ENCODE measurements at regions not wholly inside any gene's neighbourhood (a gene's known extent, or its start where the extent isn't known, plus 50 kb on each side); places are given as distances from the start of the nearest gene placed in this dataset.
"Not testable (repeated sequence)": the region's sequence is repeated elsewhere in the genome, so short reads cannot be mapped to it uniquely, and the experiment has no call there.

DNA sequence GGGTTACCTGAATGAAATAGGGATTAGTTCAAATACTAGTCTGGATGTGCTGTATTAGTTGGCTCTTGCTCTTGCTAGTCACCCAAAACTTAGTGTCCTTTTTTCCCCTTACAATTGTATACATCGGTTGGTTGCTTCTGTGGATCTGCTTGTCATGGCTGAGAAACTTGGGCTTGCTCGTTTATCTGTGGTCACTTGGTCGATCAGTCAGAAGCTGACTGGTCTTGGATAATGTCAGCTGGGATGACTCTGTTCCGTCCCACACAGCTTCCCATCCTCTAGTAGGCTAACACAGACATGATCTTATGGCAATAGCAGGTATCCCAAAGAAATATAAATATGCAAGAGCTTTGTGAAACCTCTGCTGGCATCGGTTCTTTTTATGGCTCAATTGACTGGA is 807.4 kb downstream of the MAT2B start:
- no peak for DNase-seq (ENCODE audit: low read depth in 4 of 4, low spot score in 3 of 4)

DNA sequence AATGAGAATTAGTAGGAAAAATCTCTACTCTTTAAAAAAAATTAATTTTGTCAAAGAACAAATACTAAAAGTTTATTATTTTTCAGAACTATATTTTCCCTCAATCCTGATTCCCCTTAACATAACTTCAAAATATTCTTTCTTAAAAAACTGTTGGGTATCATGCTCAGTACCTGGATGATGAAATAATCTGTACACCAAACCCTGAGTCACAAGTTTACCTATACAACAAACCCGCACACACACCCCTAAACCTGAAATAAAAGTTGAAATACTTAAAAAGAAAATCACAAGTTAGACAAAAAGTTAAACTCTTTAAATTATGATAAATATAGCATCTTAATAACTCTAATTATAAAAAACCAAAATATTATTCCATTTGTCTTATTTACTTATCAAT is 812.3 kb downstream of the MAT2B start:
- DNase-seq (ENCODE audit: low read depth in 4 of 4, low spot score in 3 of 4), result no peak

DNA sequence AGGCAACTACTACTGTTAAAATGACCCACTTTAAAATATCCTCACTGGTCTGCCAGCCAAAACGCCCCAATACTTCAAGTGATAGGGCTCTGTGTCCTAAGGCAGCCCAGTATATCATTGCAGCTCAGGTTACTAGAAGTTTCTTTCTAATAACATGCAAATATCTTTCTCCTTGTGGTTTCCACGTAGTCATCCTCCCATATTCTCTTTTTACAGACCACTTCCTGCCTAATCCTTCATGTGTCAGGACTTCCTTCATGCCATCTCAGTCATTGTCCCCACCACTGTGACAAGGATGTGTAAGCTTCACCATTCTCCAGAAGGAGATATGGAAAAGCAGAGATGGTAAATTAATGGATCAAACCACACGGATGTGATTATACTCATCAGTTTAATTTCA is 813.7 kb downstream of the MAT2B start:
- no peak for DNase-seq (ENCODE audit: low read depth in 4 of 4, low spot score in 3 of 4)

DNA sequence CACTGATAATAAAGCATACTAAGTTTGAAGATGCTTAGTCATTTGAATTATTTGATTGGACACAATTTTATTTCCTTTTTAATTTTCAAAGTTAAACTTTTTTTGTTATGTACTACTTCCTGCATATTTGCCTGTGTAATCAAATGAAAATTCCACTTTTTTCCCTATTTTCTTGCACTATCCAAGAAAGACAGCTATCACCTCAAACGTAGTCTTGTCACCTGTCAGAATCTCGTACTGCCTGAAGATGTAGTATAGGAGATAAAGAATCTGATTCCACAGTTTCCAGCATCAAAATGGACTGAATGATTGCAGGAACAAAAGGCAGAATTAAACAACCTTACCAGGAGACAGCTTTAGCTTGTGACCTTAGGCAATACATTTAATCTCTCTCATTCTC is 818.8 kb downstream of the MAT2B start:
- no peak for DNase-seq (ENCODE audit: low read depth in 4 of 4, low spot score in 3 of 4)

DNA sequence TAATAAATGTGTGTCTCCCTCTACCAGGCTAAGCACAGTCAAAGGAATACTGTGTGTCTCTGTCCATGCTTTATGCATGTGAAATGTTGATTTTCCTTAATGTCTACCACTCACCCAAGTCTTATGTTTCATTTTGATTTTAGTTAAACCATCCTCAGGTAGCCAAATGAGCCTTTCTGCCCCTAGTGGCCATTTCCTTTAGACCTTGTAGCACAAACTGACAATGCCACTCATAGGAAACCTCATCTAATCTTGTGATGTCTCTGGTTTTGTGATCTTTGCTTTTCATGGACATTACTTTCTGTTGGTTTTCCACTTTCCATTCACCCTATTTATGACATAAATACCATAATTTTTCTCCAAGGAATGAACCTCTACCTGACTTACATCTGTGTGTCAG is 820.8 kb downstream of the MAT2B start:
- no peak for DNase-seq (ENCODE audit: low read depth in 4 of 4, low spot score in 3 of 4)

DNA sequence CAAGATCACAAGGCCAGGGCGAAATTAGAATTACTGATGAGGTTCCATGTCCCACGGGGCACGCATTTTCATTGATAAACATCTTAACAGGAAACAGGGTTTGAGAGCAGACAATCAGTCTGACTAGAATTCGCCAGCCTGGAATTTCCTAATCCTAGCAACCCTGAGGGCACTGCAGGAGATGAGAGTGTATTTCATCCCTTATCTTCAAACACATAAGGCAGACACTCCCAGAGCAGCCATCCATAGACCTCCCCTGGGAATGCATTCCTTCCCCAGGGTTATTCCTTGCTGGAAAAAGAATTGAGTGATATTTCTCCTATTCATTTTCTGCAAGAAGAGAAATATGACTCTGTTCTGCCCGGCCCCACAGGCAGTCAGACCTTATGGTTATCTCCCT is 821.7 kb downstream of the MAT2B start:
- DNase-seq (ENCODE audit: low read depth in 4 of 4, low spot score in 3 of 4), result not testable (repeated sequence)

DNA sequence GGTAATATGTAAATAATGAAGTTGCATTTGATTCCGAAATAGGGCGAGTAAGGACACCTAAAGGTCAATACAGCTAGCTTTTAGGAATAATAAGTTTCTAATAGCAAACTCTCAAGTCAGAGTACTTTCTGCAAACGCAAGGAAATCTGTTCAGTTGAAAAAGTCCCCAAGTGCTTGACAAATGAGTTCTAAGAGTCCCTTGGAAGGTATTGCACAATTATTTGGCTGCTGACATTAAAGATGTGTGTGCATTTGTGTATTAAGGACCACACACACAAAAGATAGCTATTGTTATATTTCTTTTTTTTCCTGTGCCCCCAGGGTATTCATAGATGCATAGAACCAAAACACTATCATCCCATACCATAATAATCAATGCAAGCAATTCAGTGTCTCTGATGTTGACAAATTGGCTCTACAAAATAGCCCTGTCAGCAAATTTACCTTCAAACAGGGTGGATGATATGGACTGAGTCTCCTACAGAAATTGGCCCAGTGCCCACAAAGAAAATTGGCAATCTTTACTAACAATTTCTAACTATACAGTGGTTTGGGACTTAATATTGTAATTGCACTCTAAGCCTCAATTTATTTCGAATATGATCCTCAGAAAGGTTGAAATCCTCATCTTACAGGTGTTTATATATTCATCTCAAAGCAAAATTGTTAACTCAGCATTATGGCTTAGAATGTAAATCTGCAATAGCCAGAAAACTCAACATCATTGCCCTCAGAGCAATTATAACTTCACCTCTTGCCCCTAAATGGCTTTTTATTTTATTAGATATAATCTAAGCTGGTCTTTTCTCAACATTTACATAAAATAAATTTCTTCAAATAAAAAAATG is 827.2 kb downstream of the MAT2B start:
- DNase-seq (ENCODE audit: low read depth in 4 of 4, low spot score in 3 of 4), result no peak

DNA sequence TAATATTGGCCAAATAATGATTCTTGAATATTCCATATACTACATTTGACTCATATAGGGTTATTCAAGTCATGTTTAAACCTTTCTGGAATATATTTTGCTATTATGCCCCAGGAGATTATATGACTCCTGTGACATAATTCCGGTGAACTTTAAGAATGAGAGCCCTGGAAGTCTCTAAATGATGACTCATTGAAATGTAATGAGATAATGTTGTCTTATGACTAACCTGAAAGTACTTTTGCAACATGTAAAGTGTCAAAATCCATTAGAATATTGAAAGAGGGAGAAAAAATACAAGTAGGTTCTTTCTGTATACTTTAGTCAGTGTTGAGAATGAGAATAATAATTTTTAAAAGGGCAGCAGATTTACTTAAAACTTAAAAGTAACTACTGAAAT is 830.4 kb downstream of the MAT2B start:
- DNase-seq (ENCODE audit: low read depth in 4 of 4, low spot score in 3 of 4), result no peak

DNA sequence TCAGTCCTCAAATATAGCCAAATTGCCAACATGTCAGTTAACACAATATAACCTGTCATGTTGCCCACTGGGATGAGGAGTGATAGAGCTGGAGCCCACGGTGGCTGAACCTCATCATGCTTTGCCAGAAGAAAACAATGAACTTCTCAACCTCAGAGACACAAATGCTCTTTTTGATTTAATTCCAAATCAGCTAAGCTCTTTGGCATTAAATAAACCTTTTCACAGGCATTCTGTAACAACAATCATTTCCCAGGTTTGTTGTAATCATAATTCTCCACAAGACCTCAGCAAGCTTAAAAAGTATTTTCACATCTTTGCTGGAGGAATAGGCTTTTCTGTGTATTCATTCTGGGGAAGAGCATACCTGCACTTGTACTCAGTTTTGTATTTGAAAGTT is 830.9 kb downstream of the MAT2B start:
- no peak for DNase-seq (ENCODE audit: low read depth in 4 of 4, low spot score in 3 of 4)

DNA sequence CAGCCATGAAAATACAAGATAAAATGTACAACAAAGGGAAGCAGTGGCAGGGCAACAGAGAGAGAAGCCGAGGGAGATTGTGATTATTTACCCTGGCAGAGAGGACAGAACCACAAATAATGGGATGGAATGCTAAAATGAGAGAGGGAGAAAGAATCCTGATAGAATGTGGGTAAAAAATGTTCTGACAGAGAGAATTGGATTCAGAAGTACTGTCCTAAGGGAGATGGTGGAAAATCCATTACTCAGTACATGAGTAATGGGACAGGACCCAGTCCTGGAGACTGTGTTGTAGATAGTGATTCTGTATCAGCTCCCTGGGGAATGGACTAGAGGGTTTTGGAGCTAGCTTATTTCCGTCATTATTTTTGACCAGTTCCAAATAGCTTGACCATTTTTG is 831.5 kb downstream of the MAT2B start:
- DNase-seq (ENCODE audit: low read depth in 4 of 4, low spot score in 3 of 4), result no peak

DNA sequence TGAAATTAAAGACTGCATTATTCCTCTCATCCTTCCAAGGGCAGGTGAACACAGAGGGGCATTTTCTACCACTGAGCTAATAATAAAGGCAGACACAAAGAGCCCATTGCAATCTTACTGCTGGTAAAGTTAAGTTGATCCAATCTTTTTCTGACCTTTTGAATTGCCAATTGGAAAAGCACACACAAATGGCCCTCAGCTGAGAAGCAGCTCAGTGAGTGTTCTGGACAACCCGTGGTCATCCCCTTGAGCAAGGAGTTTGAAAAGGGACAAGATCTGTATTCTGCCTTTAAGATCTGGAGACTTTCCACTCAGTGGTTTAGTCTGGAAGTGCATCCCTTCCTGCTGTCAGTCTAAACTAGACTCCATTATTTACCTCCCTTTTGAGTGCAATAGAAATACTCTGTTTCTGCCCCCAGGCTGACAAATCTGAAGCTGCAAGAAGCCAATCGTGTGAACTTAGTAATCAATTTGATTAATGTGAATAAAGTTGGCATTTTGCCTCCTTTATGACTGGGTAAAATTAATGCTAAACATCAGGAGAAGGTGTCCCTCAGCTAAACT is 835.7 kb downstream of the MAT2B start:
- no peak for DNase-seq (ENCODE audit: low read depth in 4 of 4, low spot score in 3 of 4)

DNA sequence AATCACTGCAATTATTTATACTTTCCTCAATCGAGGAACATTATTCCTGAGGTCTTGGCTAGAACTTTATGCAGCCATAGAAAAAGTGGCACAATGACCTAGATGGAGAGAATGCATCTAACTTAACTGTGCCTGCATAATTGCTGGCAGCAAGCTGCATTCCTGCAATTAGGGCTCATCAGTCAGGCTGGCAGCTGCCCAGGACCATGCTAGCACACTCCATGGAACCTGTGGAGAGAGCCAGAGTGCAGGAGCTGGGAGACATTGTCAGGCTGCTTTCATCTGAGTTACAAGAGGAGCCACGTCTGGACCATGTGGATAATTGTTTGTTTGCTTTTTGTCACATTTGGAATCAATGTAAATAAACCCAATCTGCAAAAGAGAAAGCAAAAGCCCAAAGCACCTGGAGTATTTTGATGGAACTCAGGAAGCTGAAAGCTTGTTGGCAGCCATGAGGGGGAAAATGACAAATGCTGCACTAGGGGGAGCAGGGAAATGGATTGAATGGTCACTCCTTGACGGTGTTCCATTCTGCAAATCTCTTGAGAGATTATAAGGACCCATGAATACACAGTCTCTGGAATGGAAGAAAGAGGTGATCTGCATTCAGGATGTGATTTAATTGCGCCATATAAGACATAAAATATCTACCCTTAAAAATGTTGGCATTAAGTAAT is 839.9 kb downstream of the MAT2B start:
- no peak for DNase-seq (ENCODE audit: low read depth in 4 of 4, low spot score in 3 of 4)

DNA sequence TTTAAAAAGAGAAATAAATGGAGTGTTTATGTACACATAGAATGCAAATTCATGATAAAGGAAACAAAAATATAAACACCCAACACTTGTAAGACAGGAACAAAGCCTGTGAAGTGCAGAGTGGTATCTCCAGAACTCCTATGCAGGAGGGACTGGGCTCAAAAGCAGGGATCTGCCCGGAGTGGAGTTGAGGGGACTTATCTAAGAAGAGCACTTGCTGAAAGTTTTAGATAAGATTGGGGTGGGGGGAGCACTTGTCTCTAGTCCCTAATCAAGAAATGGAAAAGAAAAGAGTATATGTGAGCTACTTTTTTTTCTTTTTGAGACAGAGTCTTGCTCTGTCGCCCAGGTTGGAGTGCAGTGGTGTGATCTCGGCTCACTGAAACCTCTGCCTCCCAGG is 840.4 kb downstream of the MAT2B start:
- DNase-seq (ENCODE audit: low read depth in 4 of 4, low spot score in 3 of 4), result no peak

DNA sequence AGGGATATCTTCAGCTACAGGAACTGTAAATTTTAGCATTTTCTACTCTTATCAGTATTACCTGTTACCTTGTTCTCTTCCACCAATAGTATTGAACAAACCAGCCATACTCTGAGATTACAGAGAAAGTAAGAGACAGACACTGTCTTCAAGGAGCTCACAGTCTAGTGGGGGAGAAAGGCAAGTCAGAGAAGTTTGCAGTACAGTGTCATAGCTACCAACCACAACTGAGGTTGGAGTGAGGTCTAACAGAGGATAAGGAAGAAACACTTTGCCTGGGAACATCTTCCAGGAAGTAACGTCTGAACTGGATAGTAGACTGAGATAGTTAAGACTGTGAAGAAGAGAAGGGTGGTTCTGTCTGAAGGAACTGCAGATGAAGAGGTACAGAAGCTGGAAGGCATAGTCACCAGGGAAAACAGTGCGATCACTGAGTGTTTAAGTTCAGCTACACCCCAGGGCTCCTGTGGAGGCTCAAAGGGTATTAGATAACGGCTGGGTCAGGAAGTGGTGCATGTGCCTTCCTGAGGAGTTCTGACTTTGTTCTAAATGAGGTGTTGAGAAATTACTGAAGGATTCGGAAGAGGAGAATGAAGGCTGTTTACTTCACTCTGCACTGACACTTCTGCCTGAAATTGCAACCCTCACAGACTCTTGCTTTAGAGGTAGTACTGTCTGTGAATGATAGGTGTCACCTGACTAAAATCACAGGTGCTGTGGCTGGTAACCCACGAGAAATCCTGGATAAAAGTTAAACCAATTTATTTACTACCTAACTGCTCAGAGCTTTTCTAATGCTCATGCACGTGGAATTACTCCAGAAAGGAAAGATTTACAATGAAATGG is 841.6 kb downstream of the MAT2B start:
- no peak for DNase-seq (ENCODE audit: low read depth in 4 of 4, low spot score in 3 of 4)

DNA sequence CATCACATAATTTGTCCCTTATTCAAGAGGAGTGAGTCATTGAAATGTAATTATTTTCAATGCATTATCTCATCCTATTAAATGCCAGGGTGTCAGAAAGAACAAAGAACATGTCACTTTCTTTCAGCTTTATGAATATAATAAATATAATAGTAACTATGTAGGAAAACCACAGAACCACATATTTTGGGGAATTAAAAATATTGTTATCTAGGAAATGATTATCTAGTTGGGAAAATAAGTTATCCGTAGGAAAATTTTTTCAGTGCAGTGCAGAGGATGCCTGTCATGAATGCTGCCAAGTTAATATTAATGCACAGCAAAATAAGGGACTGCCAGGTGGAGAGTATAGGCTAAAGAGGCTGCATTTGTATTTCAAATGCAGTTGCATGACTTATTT is 844.8 kb downstream of the MAT2B start:
- DNase-seq (ENCODE audit: low read depth in 4 of 4, low spot score in 3 of 4), result no peak

DNA sequence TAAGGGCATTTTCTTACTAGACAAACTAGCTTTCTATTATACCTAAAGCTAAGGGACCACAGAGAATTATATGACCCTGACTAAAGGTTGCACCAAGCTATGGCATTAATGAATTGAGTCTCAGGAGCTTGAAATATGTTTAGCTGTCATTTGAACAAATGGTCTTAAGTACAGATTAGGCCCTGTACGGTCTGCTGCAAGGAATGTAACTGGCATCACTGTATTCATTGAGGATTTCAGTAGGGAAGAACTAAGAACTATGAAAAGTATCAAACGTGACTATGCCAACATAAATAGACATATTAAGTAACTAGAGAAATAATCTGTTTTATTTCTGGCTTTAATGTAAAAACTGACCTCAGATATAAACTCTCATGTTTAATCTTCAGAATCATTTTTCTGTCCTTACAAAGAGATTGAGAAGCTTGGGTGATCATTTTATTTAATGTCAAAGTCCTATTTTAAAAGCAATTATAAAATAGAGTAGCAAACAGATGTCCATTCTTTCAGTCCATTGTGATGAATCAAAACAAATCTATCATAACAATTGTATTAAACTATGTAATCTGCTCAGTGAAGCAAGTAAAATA is 845.9 kb downstream of the MAT2B start:
- DNase-seq (ENCODE audit: low read depth in 4 of 4, low spot score in 3 of 4), result no peak

DNA sequence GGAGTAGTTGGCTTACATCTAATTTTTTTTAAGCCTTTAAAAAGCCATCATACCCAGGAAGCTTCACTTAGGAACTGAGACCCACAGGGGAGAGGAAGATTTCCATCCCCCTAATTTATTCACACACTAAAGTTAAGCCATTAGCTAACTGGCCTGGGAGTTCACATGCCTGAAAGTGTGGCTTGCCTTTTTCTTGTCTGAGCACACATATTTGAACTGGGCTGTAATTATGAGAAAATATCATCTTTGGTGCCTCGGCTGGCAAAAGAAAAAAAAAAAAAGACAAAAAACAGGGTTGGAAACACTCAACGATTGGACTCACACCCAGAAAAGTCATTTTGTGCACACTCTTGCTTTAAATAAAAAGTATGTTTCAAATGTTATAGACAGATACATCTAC is 847.3 kb downstream of the MAT2B start:
- DNase-seq (ENCODE audit: low read depth in 4 of 4, low spot score in 3 of 4), result no peak

DNA sequence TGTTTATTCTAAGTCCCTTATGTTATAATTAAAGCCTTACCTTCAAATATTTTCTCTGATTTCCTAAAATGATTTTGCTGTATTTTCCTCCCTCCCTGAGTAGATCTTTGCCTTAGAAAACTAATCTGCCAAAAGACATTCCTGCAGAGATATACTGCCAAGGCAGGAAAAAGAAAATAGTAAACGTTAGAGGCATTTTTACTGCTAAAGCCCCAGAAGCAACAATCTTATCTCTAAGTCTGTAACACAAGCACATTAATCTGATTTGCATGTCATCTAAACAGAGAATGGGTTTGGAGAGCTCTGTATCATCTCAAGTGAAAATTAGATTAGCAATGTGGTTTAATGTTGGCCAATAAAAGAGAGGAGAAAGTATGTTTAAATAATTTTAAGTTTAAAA is 847.7 kb downstream of the MAT2B start:
- DNase-seq (ENCODE audit: low read depth in 4 of 4, low spot score in 3 of 4), result peak in 2 of 4 donors; percentile 8 to 14

DNA sequence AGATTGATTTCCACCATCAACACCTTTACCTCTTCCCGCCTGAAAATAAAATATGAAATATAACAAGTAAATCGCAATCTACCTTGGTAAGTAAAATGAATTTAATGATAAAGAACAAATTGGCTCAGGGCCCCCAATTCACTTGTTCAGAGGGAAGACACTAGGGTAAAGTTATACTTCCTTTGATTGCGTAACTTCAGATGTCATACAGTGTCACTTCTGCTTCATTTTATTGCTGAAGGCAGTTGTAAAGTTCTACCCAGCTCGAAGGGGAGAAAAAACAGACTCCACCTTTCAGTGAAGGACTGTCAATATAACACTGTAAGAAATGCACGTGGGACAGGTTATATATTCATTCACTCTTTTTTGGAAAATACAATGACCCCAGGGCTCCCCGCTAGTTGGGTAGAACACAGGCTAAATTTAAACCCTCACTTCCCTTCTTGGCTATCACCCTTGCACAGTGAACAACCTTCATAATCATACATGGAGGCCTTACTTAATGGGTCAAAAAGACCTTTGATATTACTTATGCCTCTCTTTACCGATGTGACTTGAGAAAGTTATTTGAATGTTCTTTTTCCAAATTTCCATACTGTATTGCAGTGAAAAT is 848.8 kb downstream of the MAT2B start:
- DNase-seq (ENCODE audit: low read depth in 4 of 4, low spot score in 3 of 4), result no peak

DNA sequence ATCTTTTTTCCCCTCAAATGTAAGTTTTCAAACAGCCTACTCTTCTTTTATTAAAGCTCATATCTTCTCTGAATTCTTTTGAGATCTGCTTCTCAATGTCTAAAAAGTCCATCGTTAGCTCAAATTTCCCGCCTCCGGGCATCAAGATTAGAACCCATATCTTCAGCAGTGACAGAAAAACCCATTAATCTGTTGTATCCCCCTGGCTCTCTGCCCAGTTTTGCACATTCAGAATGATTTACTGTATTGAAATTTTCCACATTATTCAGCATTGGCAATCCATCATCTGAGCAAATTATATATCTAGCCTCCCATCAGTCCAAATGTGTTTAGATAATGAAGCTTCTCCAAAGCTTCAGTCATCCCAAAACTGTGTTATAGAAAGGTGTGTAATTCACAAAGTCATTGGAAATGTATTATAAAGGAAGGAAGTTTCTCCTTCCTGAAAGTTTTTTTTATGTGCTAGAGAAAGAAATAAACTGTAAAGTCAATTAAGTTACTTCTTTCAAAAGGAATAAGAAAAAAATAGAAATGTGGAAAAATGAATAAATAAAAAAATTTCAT is 849.9 kb downstream of the MAT2B start:
- DNase-seq (ENCODE audit: low read depth in 4 of 4, low spot score in 3 of 4), result no peak
